ENCODE measurements at regions not wholly inside any gene's neighbourhood (a gene's known extent, or its start where the extent isn't known, plus 50 kb on each side); places are given as distances from the start of the nearest gene placed in this dataset.
"Not testable (repeated sequence)": the region's sequence is repeated elsewhere in the genome, so short reads cannot be mapped to it uniquely, and the experiment has no call there.

- DNase-seq (ENCODE audit: low read depth) = not testable (repeated sequence)
These were observed 53.9 kb upstream of the TLL1 start for GRCh38 chr4:165819126-165819525.
